SK-N-SH treated with all-trans-retinoic acid at 6 μM for 48 hours (cell line): ENCODE measurements at regions not wholly inside any gene's neighbourhood (a gene's known extent, or its start where the extent isn't known, plus 50 kb on each side); places are given as distances from the start of the nearest gene placed in this dataset.

Experiments
- ARNTL ChIP-seq: fragments of 450-650 bp; formaldehyde crosslinking; IDR thresholded peaks from 2 replicates; pipeline ENCODE4 v1.5.0; 2020; ENCODE audit warnings: low read depth, mild to moderate bottlenecking, moderate library complexity, borderline replicate concordance
- PPARA ChIP-seq: fragments of 250-450 bp; sonication (Bioruptor Pico); IDR thresholded peaks from 2 replicates; pipeline ENCODE4 v1.5.0; 2020; ENCODE audit warnings: mild to moderate bottlenecking, borderline replicate concordance
- ZC3H10 ChIP-seq: fragments of 250-450 bp; sonication (Bioruptor Pico); IDR thresholded peaks from 2 replicates; pipeline ENCODE4 v1.5.1; 2021; ENCODE audit warnings: mild to moderate bottlenecking, moderate library complexity
- ZNF70 ChIP-seq: fragments of 450-650 bp; formaldehyde crosslinking; IDR thresholded peaks from 2 replicates; pipeline ENCODE4 v1.5.0; 2020; ENCODE audit warnings: mild to moderate bottlenecking, moderate library complexity
- TF ChIP-seq, protein P1 (sequence below): fragments of 250-450 bp; sonication (Bioruptor Pico); IDR thresholded peaks from 2 replicates; pipeline ENCODE4 v1.8.0; 2020; ENCODE audit warnings: mild to moderate bottlenecking, moderate library complexity, borderline replicate concordance

GRCh38 chr2:12037301-12037700 is 290.9 kb downstream of the LPIN1 start:
- TF ChIP-seq, protein P1, sequence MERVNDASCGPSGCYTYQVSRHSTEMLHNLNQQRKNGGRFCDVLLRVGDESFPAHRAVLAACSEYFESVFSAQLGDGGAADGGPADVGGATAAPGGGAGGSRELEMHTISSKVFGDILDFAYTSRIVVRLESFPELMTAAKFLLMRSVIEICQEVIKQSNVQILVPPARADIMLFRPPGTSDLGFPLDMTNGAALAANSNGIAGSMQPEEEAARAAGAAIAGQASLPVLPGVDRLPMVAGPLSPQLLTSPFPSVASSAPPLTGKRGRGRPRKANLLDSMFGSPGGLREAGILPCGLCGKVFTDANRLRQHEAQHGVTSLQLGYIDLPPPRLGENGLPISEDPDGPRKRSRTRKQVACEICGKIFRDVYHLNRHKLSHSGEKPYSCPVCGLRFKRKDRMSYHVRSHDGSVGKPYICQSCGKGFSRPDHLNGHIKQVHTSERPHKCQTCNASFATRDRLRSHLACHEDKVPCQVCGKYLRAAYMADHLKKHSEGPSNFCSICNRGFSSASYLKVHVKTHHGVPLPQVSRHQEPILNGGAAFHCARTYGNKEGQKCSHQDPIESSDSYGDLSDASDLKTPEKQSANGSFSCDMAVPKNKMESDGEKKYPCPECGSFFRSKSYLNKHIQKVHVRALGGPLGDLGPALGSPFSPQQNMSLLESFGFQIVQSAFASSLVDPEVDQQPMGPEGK (CRISPR knock-in tag), result no peak
- TF ChIP-seq ZNF70 (CRISPR knock-in tag) (no peak), ZC3H10 (CRISPR knock-in tag) (no peak), ARNTL (CRISPR knock-in tag) (no peak), PPARA (CRISPR knock-in tag) (no peak)
